ENCODE measurements at regions not wholly inside any gene's neighbourhood (a gene's known extent, or its start where the extent isn't known, plus 50 kb on each side); places are given as distances from the start of the nearest gene placed in this dataset.

- Histone ChIP-seq H3K27ac (peak overlapping the region; percentile 48 to 92 (median 86)), H3K4me3 (peak overlapping the region; percentile 53 to 81 (median 62)), H3K4me1 (peaks cover 0 to 15% (median 7%) of the 10 kb centered on the region in 3 donors), H3K36me3 (no peaks in the 10 kb centered on the region), H3K27me3 (no peaks in the 10 kb centered on the region), H3K9me3 (no peaks in the 10 kb centered on the region)
- no peak for FAIRE-seq
- DNase-seq = peak; percentile 62 to 79 (median 70)
- intact Hi-C loops (cut with DNase I) = loop anchor here in 1 of 3 donors (10.0 kb wide), 1 partner anchor 271 kb away; no protein-coding TSS in a partner anchor
- no peak for TF ChIP-seq CTCF (IDR thresholded peaks at IDR 0.05)
- 1% methylated on average over 54 to 57 of the region's 58 CpGs for WGBS, 2 donors
- ATAC-seq = peak; percentile 81 to 87 (median 83)
Observed at GRCh38 chr18:26655525-26656430, 107.4 kb upstream of the KCTD1 start.

GRCh38 chr18:26654616-26655524 is 106.5 kb upstream of the KCTD1 start:
- intact Hi-C loops (cut with DNase I) = loop anchor here in 1 of 3 donors (10.0 kb wide), 1 partner anchor 270 kb away; no protein-coding TSS in a partner anchor
- peak overlapping the region in 3 of 4 donors; percentile 56 to 81 (median 67) for H3K4me3 ChIP-seq
- H3K4me1 ChIP-seq = peaks cover 0 to 15% (median 7%) of the 10 kb centered on the region in 3 donors
- FAIRE-seq = no peak
- H3K27ac ChIP-seq = peak overlapping the region in 3 of 4 donors; percentile 83 to 92 (median 88)
- H3K36me3 ChIP-seq = no peaks in the 10 kb centered on the region
- no peaks in the 10 kb centered on the region for H3K27me3 ChIP-seq
- TF ChIP-seq CTCF (IDR thresholded peaks at IDR 0.05) = no peak
- DNase-seq = no peak
- no peaks in the 10 kb centered on the region for H3K9me3 ChIP-seq
- WGBS, 2 donors = 7 to 10% methylated on average over 12 of the region's 12 CpGs
- no peak for ATAC-seq

GRCh38 chr18:26653943-26654615 is 105.7 kb upstream of the KCTD1 start:
- WGBS, 2 donors = 37 to 39% methylated on average over 5 of the region's 5 CpGs
- DNase-seq = no peak

More at GRCh38 chr18:26653943-26654615, 105.7 kb upstream of the KCTD1 start:
- ATAC-seq (no peak), FAIRE-seq (no peak)
- Histone ChIP-seq H3K9me3 (no peaks in the 10 kb centered on the region), H3K36me3 (no peaks in the 10 kb centered on the region), H3K4me3 (no peak overlapping the region), H3K27me3 (no peaks in the 10 kb centered on the region), H3K4me1 (peaks cover 0 to 15% (median 7%) of the 10 kb centered on the region in 3 donors), H3K27ac (no peak overlapping the region)
- no peak for TF ChIP-seq CTCF (IDR thresholded peaks at IDR 0.05)
- intact Hi-C loops (cut with DNase I) = loop anchor here in 1 of 3 donors (10.0 kb wide), 1 partner anchor 269 kb away; no protein-coding TSS in a partner anchor

Data from pancreas (tissue), 10 donors.